GM18499 (cell line): ENCODE measurements at regions not wholly inside any gene's neighbourhood (a gene's known extent, or its start where the extent isn't known, plus 50 kb on each side); places are given as distances from the start of the nearest gene placed in this dataset.

Experiments used
- ATAC-seq: cut with Tn5 transposase; IDR thresholded peaks from one replicate; pipeline ENCODE4 v1.9.1; 2021; ENCODE audit warnings: moderate number of reproducible peaks; ENCODE audit not compliant: insufficient read depth, unreplicated experiment

- no peak for ATAC-seq
These were observed 137.6 kb downstream of the FAM124B start for GRCh38 chr2:224264259-224264658.

GRCh38 chr2:224263571-224264043 is 138.3 kb downstream of the FAM124B start:
- no peak for ATAC-seq

- ATAC-seq = no peak
These were observed 140.6 kb downstream of the FAM124B start for GRCh38 chr2:224261326-224261725.

- ATAC-seq = no peak
These were observed 141.4 kb downstream of the FAM124B start for GRCh38 chr2:224260372-224261020.

DNA sequence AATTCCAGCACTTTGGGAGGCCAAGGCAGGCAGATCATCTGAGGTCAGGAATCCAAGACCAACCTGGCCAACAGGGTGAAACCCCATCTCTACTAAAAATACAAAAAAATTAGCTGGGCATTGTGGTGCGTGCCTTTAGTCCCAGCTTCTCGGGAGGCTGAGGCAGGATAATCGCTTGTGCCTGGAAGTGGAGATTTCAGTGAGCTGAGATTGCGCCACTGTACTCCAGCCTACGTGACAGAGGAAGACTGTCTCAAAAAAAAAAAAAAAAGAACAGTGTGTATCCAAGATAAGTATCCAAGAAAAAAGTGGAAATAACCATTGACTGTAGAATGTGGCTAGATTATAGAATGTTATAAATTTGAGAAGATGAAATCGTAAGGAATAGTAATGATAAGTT is 142.1 kb downstream of the FAM124B start:
- no peak for ATAC-seq

- ATAC-seq = no peak
These were observed 143.8 kb downstream of the FAM124B start for GRCh38 chr2:224258059-224258458.

DNA sequence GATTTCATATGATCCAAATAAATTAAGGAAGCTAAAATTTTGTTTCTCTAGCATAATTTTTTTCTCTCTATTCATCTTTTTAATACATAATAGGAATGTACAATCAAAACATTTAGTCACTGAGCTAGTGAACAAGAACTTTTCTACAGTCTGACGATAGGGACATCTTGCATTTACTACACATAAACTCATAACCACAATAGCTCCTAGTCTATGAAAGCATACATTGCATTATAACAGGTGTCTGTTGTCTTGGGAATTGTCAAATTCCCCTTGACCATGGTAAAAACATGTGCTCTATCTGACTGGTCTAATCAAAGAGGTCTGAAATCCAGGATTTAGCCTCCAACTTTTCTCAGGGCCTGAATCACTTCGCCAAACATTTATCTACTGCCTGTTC is 144.8 kb downstream of the FAM124B start:
- ATAC-seq = no peak

GRCh38 chr2:224253464-224253863 is 148.4 kb downstream of the FAM124B start:
- no peak for ATAC-seq

DNA sequence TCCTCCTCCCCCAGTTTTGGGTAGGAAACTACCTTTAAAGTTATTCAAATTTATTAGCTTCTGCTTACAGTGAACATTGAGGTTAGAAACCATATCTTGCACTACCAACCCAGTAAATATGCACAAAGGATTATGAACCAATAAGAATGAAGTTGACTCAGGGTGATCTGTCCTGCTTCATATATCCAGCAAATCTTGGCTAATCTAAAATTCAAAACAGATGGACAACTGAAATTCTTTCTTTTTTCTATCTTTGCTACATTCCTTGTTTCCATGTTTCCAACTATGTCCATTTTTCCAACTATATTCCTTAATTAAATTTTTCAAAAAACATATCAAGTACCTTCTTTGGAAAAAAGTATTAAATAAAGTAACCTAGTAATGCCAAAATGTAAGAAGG is 149.3 kb downstream of the FAM124B start:
- no peak for ATAC-seq

DNA sequence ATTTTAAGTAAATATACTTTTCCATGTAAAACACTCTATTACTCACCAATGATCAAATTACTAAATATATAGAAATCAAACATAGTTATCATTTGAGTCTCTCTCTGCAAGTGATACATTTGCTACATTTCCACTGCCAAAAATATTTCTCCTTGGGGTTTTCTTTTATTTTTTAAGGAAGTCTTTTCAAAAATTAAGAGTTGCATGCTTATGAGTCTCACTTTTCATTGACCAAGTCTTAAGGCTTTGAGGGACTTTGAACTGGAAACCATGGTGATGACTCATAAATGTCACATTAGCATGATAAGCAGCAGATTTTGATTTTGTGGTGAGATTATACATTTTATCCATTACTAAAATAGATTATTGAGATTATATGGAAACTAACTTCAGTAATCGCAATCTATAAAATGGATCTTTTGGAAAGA is 152.9 kb downstream of the FAM124B start:
- no peak for ATAC-seq

GRCh38 chr2:224242561-224242960 is 159.3 kb downstream of the FAM124B start:
- no peak for ATAC-seq

DNA sequence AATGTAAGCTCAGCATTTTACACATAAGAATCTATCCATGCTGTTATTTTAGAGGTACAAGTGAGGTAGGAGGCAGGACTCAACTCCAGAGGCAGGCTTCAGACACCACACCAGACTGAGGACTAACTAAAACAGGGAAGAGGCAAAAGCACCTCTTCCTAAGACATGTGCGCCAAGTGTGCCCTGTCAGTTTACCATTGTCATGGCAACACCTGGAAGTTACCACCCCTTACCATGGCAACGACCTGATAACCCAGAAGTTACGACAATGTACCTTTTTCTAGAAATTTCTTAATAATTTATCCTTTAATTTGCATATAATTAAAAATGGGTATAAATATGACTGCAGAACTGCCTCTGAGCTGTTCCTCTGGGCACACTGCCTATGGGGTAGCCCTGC is 160.1 kb downstream of the FAM124B start:
- no peak for ATAC-seq

DNA sequence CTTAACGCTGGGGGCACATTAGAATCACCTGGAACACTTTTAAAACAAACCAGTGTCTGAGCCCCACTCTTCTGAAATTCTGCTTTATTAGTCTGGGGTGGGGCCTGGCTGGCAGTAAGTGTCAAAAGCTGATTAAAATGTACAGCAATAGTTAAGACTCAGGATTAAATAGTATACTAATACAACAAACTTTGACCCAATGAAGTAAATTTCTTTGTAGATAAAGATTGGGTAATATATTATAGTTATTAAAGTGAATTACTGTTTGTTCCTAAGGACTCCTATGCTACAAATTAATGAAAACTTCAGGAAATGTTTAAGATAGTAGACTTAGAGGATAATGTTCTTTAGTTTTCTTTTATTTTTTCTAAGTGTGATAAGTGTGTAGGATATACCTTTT is 160.9 kb downstream of the FAM124B start:
- ATAC-seq = no peak

- no peak for ATAC-seq
These were observed 177.9 kb downstream of the FAM124B start for GRCh38 chr2:224223851-224224555.

GRCh38 chr2:224222974-224223373 is 178.9 kb downstream of the FAM124B start:
- no peak for ATAC-seq

DNA sequence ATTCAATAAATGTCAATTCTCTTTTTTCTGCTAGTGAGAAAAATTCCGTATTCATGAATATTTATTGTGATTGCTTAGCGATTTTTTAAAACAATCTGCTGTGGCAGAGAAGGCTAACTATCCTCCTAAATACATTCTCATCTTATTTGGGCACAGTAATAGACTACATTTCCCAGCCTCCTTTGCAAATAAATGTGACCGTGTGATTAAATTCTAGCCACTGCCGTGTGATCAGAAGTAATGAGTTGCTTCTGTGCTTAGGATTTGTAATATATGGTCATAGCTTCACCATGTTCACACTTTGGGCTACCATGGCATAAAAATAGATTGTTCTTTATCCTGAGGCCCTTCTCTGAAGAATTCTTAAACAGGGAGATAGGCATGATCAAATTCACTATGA is 179.6 kb downstream of the FAM124B start:
- ATAC-seq = no peak

- ATAC-seq = no peak
These were observed 180.4 kb downstream of the FAM124B start for GRCh38 chr2:224221455-224221913.

DNA sequence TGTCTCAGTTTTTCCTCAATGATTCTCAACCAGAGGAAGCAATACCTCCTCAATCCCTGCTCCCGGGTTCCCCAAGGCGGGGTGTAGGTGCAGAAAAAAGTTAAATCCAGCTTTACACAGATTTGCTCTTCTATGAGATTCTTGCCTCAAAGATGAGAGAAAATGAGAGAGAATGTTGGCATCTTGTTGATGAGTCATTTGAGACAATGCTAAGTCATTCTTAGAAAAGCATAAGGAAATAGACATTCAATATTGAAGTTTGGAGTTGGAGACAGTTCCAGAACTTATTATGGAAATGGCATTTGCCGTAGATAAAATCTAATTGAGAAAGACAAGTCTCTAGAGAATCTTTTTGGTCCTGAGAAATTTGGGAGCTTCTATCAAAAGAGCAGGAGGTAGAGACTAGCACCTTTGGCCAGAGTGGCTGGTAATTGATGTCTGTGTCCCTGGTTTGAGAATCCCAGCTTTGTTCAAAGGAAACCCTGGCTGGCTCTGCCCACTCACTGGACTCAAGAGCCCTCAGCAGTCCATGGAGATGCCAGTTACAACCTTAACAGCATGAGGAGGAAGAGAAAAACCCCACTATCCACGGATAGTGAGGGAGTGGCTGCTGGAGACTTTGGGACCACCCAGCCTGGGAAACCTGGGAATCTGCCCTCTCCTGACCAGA is 181.2 kb downstream of the FAM124B start:
- no peak for ATAC-seq

DNA sequence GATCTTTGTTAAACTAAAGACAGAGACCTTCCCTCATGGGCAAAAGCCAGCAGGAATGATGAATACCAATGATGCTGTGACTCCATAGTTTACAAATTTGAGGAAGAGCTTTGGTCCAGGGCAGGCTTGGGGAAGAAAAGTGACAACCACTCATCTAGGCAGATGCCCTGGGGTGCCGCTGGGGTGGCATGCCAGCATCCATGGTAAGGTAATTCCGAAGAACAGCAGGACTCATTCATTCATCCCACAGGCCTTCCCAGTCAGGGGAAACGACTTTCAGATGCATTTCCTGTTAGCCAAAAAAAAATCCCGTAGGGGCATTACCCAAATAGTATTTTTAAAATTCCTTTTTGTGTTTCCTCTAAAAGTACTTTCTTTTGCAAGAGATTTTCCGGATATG is 180.7 kb upstream of the SERPINE2 start:
- ATAC-seq = no peak

DNA sequence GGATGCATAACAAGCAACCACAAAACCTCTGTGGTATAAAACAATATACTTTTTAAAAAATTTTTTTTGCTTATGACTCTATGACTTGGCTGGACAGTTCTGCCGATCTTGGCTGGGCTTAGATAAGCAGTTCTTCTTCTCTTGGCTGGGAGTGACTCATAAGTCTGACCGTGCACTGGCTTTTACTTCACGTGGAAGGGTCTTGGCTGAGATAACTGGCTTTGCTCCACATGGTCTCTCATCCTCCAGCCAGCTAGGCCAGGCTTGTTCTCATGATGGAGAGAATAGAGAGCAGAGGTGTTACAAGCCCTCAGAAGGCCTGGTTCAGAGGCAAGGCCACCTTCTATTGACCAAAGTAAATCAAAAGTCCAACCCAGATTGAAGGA is 178.9 kb upstream of the SERPINE2 start:
- no peak for ATAC-seq

DNA sequence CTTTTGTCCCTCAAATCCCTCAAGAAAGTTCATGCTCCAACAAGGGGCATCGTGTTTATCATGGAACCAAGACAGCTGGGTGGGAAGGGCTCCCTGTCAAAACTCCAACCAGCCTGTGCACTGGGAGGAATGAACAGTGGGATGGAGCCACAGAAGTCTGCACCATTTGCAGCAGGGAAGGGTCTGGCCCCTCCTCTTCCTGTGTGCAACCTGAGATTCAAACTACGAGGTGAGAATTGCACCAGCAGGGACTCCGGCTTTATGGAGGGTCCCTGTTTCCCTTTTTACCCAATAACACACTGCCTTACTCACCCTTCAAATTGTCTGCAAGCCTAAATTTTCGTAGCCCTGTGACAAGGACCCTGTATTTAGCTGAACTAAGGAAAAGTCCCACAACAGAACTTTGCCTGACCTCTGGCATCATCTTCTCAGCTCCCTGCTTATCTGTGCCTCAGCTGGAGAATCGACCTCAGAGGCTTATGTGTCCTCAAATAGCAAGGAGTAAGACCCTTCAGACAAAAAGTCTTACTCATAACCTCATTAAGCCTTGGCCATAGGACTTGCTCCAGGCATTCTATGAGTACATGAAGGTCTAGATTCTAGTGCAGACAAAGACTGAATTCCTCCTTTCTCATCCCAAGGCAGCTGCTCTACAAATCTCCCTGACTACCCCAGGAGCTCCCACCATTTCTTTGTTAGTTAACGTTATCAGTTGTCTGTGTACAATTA is 178.3 kb upstream of the SERPINE2 start:
- no peak for ATAC-seq
